GM12892 (cell line): ENCODE measurements at regions not wholly inside any gene's neighbourhood (a gene's known extent, or its start where the extent isn't known, plus 50 kb on each side); places are given as distances from the start of the nearest gene placed in this dataset.
"Not testable (repeated sequence)": the region's sequence is repeated elsewhere in the genome, so short reads cannot be mapped to it uniquely, and the experiment has no call there.

Experiments used
- POLR2A ChIP-seq: IDR thresholded peaks from 2 replicates; pipeline ENCODE4 v1.6.1; 2011; ENCODE audit warnings: low read depth, low read length, control low read depth
- TAF1 ChIP-seq: IDR thresholded peaks from 2 replicates; pipeline ENCODE4 v1.6.1; 2011; ENCODE audit warnings: low read depth, mild to moderate bottlenecking, control low read depth, low read length, borderline replicate concordance

DNA sequence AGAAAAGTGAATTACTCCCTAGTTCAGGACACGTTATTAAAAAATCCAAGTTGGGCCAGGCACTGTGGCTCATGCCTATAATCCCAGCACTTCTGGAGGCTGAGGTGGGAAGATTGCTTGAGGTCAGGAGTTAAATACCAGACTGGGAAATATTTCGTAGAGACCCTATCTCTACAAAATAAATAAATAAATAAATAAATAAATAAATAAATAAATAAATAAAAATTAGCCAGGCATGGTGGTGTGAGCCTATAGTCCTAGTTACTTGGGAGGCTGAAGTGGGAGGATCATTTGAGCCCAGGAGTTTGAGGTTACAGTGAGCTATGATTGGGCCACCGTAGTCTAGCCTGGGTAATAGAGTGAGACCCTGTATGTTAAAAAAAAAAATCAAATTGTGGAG lies 741.2 kb downstream of the DHX35 start:
- TF ChIP-seq TAF1, POLR2A: not testable (repeated sequence)
